C4-2B (cell line): ENCODE measurements at regions not wholly inside any gene's neighbourhood (a gene's known extent, or its start where the extent isn't known, plus 50 kb on each side); places are given as distances from the start of the nearest gene placed in this dataset.

ENCODE experiments used
- CTCF ChIP-seq: fragments of 450-650 bp; conservative IDR thresholded peaks from 2 replicates; pipeline ENCODE4 v1.5.1; 2017; ENCODE audit warnings: mild to moderate bottlenecking
- ZFX ChIP-seq: fragments of 450-650 bp; IDR thresholded peaks from 2 replicates; pipeline ENCODE4 v1.6.1; 2017

DNA sequence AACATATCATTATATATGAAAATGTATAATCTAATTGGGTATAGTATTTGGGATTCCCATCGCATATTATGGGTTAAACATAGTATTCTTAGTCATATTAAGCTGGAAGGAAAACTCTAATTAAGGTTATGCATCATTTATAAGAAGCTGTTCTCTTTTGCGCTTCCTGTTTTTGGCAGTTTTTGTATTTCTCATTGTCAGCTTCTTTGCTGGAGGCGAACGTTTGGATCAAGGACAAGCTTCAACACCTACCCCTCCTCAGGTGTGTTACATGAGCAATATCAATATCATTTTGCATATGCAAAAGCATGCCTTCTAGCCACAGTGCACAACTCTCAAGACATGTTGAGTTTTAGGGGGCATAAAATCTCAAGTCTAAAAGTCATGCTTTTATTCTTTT, 439.8 kb downstream of the TDRD3 start:
- TF ChIP-seq CTCF, result no peak
- TF ChIP-seq ZFX, result no peak
